MCF 10A (cell line): ENCODE measurements at regions not wholly inside any gene's neighbourhood (a gene's known extent, or its start where the extent isn't known, plus 50 kb on each side); places are given as distances from the start of the nearest gene placed in this dataset.

Experiments used
- BruUV-seq: library from RNA; stranded (reverse); fragments of 400-500 nt; replicated peaks from 2 replicates; lab custom pipeline; 2021; lab: Mats Ljungman, UMichigan
- CTCF ChIA-PET: fragments of 300-600 bp; sonication (Branson Sonifier 250); formaldehyde crosslinking; extraction: SDS; loops from one replicate; lab custom pipeline; 2021; ENCODE audit warnings: antibody characterized with exemption, inconsistent platforms; lab: Yijun Ruan, JAX
- POLR2A ChIA-PET: fragments of 300-600, 350-650 bp; sonication (Branson Sonifier 250); formaldehyde crosslinking; extraction: SDS; loops from one replicate; lab custom pipeline; 2020; ENCODE audit warnings: antibody characterized with exemption, inconsistent platforms; lab: Yijun Ruan, JAX
- DNase-seq: peaks from one replicate; pipeline ENCODE4 v3.0.0-alpha.2; 2018; ENCODE audit not compliant: unreplicated experiment
- H3K27ac Mint-ChIP-seq: one replicate; pipeline ENCODE4 v1.8.0; 2022; ENCODE audit warnings: mild to moderate bottlenecking, low read depth, mixed read lengths; ENCODE audit not compliant: unreplicated experiment
- H3K27me3 Mint-ChIP-seq: one replicate; pipeline ENCODE4 v1.8.0; 2022; ENCODE audit warnings: mixed read lengths; ENCODE audit not compliant: insufficient read depth, unreplicated experiment
- H3K36me3 Mint-ChIP-seq: one replicate; pipeline ENCODE4 v1.8.0; 2022; ENCODE audit warnings: mild to moderate bottlenecking, moderate library complexity, mixed read lengths; ENCODE audit not compliant: insufficient read depth, unreplicated experiment
- H3K4me1 Mint-ChIP-seq: one replicate; pipeline ENCODE4 v1.8.0; 2022; ENCODE audit warnings: mixed read lengths; ENCODE audit not compliant: insufficient read depth, unreplicated experiment
- H3K4me3 Mint-ChIP-seq: one replicate; pipeline ENCODE4 v1.8.0; 2022; ENCODE audit warnings: mild to moderate bottlenecking, moderate library complexity, mixed read lengths; ENCODE audit not compliant: unreplicated experiment
- H3K9me3 Mint-ChIP-seq: one replicate; pipeline ENCODE4 v1.8.0; 2022; ENCODE audit warnings: mixed read lengths; ENCODE audit not compliant: unreplicated experiment
- intact Hi-C: fragments of 100-400 bp; cut with micrococcal nuclease; formaldehyde crosslinking; loops from 2 replicates; pipeline ENCODE4 v1.14.1; 2022
- TF ChIP-seq, protein P1 (sequence below): fragments of 200-600 bp; IDR thresholded peaks from one replicate; pipeline ENCODE4 v1.8.0; 2022; ENCODE audit warnings: antibody characterized with exemption, mild to moderate bottlenecking; ENCODE audit not compliant: unreplicated experiment

DNA sequence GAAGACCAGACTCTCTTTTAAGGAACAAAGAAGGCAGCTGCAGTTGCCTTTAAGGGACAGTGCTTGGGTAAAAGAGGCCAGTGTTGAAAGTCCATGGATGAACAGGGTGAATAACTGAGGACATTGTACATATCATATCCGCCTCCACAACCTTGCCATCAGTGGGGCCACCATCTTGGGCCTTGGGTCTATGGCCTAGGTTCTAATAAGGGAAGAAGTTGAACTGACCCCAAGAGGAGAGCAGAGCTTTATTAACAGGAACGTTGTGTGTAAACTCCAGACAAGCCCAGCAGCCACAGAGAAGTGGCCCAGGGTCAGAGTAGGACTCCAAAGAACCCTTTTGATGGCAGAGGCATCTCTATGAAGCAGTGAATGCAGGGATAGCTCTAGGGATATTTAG, 332.8 kb downstream of the CYP26B1 start:
- Mint-ChIP-seq H3K36me3 (no peaks in the 10 kb centered on the region), H3K9me3 (no peaks in the 10 kb centered on the region), H3K4me1 (no peaks in the 10 kb centered on the region), H3K27ac (no peak overlapping the region), H3K4me3 (no peak overlapping the region), H3K27me3 (peaks cover 43% of the 10 kb centered on the region)
- CTCF ChIA-PET = interaction anchor here (2.3 kb wide), 1 partner anchor 336 kb away, joined by 6 read pairs; no protein-coding TSS in a partner anchor
- TF ChIP-seq, protein P1, sequence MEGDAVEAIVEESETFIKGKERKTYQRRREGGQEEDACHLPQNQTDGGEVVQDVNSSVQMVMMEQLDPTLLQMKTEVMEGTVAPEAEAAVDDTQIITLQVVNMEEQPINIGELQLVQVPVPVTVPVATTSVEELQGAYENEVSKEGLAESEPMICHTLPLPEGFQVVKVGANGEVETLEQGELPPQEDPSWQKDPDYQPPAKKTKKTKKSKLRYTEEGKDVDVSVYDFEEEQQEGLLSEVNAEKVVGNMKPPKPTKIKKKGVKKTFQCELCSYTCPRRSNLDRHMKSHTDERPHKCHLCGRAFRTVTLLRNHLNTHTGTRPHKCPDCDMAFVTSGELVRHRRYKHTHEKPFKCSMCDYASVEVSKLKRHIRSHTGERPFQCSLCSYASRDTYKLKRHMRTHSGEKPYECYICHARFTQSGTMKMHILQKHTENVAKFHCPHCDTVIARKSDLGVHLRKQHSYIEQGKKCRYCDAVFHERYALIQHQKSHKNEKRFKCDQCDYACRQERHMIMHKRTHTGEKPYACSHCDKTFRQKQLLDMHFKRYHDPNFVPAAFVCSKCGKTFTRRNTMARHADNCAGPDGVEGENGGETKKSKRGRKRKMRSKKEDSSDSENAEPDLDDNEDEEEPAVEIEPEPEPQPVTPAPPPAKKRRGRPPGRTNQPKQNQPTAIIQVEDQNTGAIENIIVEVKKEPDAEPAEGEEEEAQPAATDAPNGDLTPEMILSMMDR = no peak
- BruUV-seq = no TSS peak
- POLR2A ChIA-PET = interaction anchor here (1.1 kb wide), 1 partner anchor 18 kb away, joined by 3 read pairs; no protein-coding TSS in a partner anchor
- intact Hi-C loops = no loop called here
- DNase-seq = no peak

DNA sequence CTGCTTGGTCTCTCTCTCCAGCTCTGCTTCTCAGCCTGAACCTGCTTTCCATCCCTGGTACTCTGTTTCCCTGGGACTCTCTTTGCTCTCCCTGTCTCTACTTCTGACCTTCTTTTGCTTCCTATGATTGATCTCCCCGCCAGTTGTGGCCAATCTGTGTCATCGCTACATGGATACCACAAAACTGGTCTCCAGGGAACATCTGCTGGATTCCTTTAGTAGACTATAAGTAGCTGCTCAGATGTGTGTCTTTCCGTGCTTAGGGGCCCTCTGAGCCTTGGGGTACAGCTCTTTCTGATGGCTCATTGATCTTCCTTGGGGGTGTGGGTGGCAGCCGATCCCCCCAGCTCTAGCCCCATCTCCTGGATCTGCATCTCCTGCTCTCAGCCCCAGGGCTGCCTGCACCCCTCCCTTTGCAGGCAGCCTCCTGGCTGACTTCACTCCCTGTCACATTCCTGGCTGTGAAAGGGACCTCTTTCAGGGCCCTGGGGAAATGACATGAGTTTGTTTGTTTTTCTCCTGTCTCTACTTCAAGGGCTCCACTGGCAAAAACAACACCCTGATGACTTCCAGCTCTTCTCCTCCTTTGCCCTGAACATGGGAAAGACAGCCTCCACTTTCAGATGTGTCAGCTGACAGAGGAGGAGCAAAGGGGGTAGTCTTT, 333.7 kb downstream of the CYP26B1 start:
- no peak overlapping the region for H3K4me3 Mint-ChIP-seq
- CTCF ChIA-PET = interaction anchor here (1.0 to 3.7 kb wide), 5 partner anchors 12 to 337 kb away, joined by 3 to 22 read pairs (median 6); no protein-coding TSS in a partner anchor
- H3K27ac Mint-ChIP-seq = no peak overlapping the region
- H3K9me3 Mint-ChIP-seq = no peaks in the 10 kb centered on the region
- H3K4me1 Mint-ChIP-seq = no peaks in the 10 kb centered on the region
- H3K36me3 Mint-ChIP-seq = no peaks in the 10 kb centered on the region
- intact Hi-C loops = no loop called here
- POLR2A ChIA-PET = no interaction called here
- no peak for DNase-seq
- TF ChIP-seq, protein P1 = no peak
- H3K27me3 Mint-ChIP-seq = peaks cover 43% of the 10 kb centered on the region
- BruUV-seq = no TSS peak

DNA sequence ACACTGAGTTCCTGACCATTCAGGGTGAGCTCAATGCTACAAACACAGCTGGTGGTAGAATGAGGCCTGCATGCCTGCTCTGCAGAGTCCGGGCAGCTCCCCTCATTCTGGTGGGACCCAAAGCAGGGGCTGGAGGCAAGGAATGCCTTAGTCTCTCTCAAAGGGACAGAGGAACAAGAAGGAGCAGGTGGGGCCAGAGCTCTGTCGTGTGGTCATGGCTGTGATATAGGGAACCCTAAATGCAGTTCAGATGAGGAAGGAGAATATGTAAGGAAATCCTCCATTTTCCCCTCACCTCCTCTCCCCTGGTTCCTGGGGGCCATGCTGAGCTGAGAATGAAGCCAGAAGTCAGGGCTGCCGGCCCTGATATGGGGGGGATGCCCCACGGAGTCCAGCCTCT, 334.3 kb downstream of the CYP26B1 start:
- no peaks in the 10 kb centered on the region for H3K36me3 Mint-ChIP-seq
- ChIA-PET POLR2A (no interaction called here), CTCF (interaction anchor here (1.0 to 3.7 kb wide), 5 partner anchors 11 to 337 kb away, joined by 3 to 22 read pairs (median 6); no protein-coding TSS in a partner anchor)
- TF ChIP-seq, protein P1 = no peak
- no peak overlapping the region for H3K4me3 Mint-ChIP-seq
- intact Hi-C loops = no loop called here
- H3K4me1 Mint-ChIP-seq = no peaks in the 10 kb centered on the region
- H3K27ac Mint-ChIP-seq = no peak overlapping the region
- peaks cover 42% of the 10 kb centered on the region for H3K27me3 Mint-ChIP-seq
- no TSS peak for BruUV-seq
- H3K9me3 Mint-ChIP-seq = no peaks in the 10 kb centered on the region
- no peak for DNase-seq

DNA sequence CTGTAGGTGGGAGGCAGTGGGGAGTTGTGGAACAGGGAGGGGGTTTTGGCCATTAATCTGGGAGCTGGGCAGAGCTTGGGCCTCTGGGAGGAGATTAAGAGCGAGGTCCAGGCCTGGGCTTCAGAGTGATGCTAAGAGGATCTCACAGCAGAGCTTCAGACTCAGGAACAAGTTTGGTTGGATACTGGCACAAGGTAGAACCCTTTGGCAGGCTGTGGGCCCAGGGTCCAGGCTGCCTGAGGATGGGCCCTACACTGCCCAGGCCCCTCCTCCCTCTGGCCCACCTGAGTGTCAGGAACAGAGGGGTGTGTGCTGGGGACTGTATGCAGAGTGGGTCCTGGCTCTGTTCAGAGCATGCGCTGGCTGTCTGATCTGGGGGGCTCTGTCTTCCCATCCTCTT, 334.9 kb downstream of the CYP26B1 start:
- CTCF ChIA-PET = interaction anchor here (0.6 to 3.7 kb wide), 3 partner anchors 10 to 16 kb away, joined by 3 to 22 read pairs (median 4); no protein-coding TSS in a partner anchor
- H3K4me1 Mint-ChIP-seq = no peaks in the 10 kb centered on the region
- H3K4me3 Mint-ChIP-seq = no peak overlapping the region
- TF ChIP-seq, protein P1 = no peak
- no peak overlapping the region for H3K27ac Mint-ChIP-seq
- POLR2A ChIA-PET = no interaction called here
- no peaks in the 10 kb centered on the region for H3K9me3 Mint-ChIP-seq
- no peaks in the 10 kb centered on the region for H3K36me3 Mint-ChIP-seq
- peaks cover 36% of the 10 kb centered on the region for H3K27me3 Mint-ChIP-seq
- intact Hi-C loops = no loop called here
- no TSS peak for BruUV-seq
- DNase-seq = no peak
